ENCODE measurements at regions not wholly inside any gene's neighbourhood (a gene's known extent, or its start where the extent isn't known, plus 50 kb on each side); places are given as distances from the start of the nearest gene placed in this dataset.
"Not testable (repeated sequence)": the region's sequence is repeated elsewhere in the genome, so short reads cannot be mapped to it uniquely, and the experiment has no call there.

DNA sequence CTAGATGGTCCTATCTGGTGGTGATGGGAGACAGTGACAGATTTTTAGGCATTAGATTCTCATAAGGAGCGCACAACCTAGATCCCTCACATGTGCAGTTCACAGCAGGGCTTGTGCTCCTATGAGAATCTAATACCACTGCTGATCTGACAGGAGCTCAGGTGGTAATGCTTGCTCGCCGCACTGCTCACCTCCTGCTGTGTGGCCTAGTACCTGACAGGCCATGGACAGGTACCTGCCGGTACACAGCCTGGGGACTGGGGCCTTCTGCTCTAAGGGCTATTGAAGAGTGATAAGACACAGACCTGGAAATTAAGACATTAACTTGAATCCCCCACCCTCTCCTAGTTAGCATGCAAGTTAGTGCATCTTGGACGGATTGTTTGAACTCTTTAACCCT, 64.4 kb downstream of the KLRB1 start:
- not testable (repeated sequence) for H3K4me1 Mint-ChIP-seq (ENCODE audit: low read depth); H3K9me3 Mint-ChIP-seq; H3K27ac Mint-ChIP-seq; DNase-seq (ENCODE audit: low spot score); H3K4me3 Mint-ChIP-seq; H3K27me3 Mint-ChIP-seq (ENCODE audit: low read depth); H3K36me3 Mint-ChIP-seq (ENCODE audit: low read depth)

DNA sequence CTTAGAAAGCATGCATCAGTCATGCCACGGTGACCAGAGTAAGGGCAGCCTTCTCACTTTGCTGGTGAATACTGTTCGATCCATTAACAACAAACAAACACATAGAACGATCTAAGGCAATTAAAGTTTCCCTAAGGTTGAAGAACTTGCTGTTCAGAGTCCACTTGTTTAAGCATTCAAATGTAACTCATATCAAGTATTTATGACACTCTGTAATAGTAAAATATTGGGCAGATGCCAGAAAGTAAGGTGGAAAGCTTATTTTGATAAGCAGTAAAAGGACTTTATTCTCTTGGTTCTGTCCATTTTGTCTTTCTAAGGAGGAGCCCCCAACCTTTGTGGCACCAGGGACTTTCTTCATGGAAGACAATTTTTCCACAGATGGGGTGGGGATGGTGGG, 64.9 kb downstream of the KLRB1 start:
- DNase-seq (ENCODE audit: low spot score); H3K9me3 Mint-ChIP-seq; H3K4me3 Mint-ChIP-seq; H3K4me1 Mint-ChIP-seq (ENCODE audit: low read depth); H3K27ac Mint-ChIP-seq; H3K36me3 Mint-ChIP-seq (ENCODE audit: low read depth); H3K27me3 Mint-ChIP-seq (ENCODE audit: low read depth): not testable (repeated sequence)

DNA sequence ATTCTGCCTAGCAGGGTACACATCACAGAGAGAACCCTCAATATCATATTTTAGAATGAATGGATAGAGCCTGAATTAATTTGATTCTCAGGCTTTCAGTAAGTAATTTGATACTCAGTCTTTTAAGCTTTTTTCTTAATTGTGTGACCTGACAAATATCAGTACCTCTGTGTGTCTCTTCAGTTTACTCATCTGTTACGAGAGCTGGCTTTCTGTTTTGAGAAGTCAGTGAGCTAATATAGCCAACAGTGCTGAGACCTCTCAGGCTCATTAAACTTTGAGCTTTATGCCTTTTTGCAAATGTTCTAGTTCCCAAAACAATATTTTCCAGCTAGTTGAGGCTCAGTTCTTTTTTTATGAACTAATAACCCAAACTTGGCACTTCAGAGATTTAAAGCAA, 91.8 kb downstream of the KLRB1 start:
- not testable (repeated sequence) for DNase-seq (ENCODE audit: low spot score); H3K27me3 Mint-ChIP-seq (ENCODE audit: low read depth); H3K27ac Mint-ChIP-seq; H3K4me1 Mint-ChIP-seq (ENCODE audit: low read depth); H3K4me3 Mint-ChIP-seq; H3K36me3 Mint-ChIP-seq (ENCODE audit: low read depth); H3K9me3 Mint-ChIP-seq

DNA sequence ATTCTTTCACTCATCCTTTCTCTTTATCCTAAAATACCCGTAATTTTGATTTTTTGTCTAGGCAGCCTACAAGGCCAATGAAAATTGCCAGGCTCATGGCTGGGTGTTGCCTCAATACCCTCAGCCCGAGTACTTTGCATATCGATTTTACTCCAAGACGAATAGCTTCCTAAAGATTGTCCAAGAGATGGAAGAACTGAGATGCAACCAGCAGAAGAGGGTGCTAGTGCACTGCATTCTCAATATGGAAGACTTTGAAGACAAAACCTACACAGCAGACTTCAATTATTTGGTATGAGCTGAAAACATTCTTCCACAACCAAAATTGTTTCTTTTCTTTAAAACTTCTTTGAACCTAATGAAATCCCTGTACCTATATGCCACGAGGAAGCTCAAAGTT, 95.0 kb downstream of the KLRB1 start:
- H3K27me3 Mint-ChIP-seq (ENCODE audit: low read depth); H3K4me1 Mint-ChIP-seq (ENCODE audit: low read depth); H3K4me3 Mint-ChIP-seq; H3K27ac Mint-ChIP-seq; H3K36me3 Mint-ChIP-seq (ENCODE audit: low read depth); H3K9me3 Mint-ChIP-seq; DNase-seq (ENCODE audit: low spot score): not testable (repeated sequence)

DNA sequence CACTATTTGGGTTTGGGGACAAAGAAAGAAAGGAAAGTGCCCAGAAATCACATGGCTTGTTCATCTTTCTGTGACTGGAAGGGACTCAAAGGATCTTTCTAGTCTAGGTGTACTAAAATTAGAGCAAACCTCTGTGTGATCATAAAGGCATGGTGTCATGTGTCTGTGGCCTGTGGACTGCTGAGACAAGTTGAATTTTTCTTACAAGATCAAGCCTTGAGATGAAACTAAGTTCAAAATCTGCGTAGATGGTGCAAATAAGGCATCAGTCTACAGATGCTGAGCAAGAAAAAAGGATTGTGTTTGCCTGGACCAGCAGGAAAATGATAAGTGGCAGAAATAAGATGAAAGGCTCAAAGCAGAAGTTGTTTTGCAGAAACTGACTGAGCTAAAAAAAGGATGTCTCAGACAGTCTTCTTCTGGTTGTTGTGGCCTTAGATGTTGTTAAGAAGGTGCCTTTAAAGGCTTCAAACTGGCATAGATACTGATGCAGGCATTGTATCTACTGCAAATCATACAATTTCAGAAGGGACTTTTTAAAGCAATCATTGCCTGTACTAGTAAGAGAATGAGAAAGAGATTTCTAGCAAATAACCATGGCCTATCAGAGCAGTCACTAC, 97.2 kb downstream of the KLRB1 start:
- H3K9me3 Mint-ChIP-seq; H3K27me3 Mint-ChIP-seq (ENCODE audit: low read depth); H3K27ac Mint-ChIP-seq; H3K4me3 Mint-ChIP-seq; H3K4me1 Mint-ChIP-seq (ENCODE audit: low read depth); DNase-seq (ENCODE audit: low spot score); H3K36me3 Mint-ChIP-seq (ENCODE audit: low read depth): not testable (repeated sequence)

DNA sequence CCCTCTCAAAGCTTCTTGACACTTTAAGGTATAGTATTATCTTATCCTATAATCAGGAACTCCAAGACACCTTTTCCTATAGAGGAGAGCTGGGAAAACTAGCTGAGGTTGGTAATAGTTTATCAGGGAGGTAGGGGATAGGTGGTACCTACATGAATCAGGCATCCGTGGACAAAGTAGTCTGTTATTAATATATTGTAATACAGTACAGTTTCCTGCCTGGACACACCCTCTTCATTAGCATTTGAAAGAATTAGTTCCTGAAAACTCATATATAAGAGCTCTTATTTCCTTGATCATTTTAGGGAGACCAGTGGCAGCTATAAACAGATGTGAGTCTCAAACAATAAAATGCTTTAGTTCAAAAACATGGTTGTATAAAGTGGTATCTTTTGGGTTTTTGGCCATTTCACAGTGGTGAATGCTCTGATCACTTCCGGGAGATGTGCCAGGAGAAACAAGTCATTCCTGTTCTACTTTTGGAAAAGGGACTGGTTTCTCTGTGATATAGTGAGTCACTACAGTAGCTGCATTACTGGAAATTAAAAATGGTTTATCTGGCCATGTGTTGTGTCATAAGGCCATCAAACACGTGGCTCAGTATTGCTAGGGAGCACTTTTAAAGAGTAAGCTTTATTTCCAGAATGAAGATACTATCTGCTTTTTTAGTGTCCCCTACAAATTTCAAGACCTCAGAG, 98.1 kb downstream of the KLRB1 start:
- no peak for DNase-seq (ENCODE audit: low spot score)
- Mint-ChIP-seq H3K27me3 (ENCODE audit: low read depth) (no peaks in the 10 kb centered on the region), H3K4me3 (no peak overlapping the region), H3K36me3 (ENCODE audit: low read depth) (no peaks in the 10 kb centered on the region), H3K9me3 (no peaks in the 10 kb centered on the region), H3K27ac (no peak overlapping the region), H3K4me1 (ENCODE audit: low read depth) (peaks cover 2% of the 10 kb centered on the region)

DNA sequence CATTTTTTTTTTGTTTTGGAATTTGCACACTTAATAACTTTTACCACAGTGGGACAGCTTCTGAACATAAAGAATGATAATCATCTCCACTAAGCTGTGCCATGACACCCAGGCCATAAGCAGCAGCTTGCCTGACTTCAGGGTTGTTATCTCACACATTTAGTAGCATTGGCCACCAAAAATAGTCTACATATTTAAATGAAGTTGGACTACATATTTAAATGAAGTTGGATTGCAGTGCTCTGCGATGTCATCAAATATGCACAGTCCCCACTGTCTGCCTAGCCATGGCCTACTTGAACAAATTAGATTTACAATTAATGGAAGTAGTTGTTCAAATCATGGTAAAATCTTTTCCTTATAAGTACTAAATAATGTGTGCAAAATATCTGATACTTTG, 101.0 kb downstream of the KLRB1 start:
- Mint-ChIP-seq H3K27ac (no peak overlapping the region), H3K36me3 (ENCODE audit: low read depth) (no peaks in the 10 kb centered on the region), H3K27me3 (ENCODE audit: low read depth) (no peaks in the 10 kb centered on the region), H3K9me3 (no peaks in the 10 kb centered on the region), H3K4me3 (no peak overlapping the region), H3K4me1 (ENCODE audit: low read depth) (peaks cover 2% of the 10 kb centered on the region)
- DNase-seq (ENCODE audit: low spot score), result no peak

DNA sequence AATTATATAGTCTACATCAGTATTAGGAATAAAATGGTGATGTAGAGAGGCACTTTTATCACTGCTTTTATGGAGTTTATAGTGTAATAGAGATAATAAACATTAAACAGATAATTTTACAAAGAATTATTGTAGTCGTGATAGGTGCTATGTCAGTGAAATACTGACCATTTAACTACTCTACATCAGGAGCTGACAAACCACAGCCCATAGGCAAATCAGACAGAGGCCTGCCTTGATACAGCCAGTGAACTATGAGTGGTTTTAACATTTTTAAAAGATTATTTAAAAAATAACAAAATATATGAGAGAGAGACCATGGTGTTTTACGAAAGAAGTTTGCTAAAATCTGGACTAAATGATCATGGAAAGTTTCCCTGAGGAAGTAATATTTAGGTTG, 104.3 kb downstream of the KLRB1 start:
- H3K27ac Mint-ChIP-seq; H3K9me3 Mint-ChIP-seq; H3K27me3 Mint-ChIP-seq (ENCODE audit: low read depth); DNase-seq (ENCODE audit: low spot score); H3K36me3 Mint-ChIP-seq (ENCODE audit: low read depth); H3K4me3 Mint-ChIP-seq; H3K4me1 Mint-ChIP-seq (ENCODE audit: low read depth): not testable (repeated sequence)

DNA sequence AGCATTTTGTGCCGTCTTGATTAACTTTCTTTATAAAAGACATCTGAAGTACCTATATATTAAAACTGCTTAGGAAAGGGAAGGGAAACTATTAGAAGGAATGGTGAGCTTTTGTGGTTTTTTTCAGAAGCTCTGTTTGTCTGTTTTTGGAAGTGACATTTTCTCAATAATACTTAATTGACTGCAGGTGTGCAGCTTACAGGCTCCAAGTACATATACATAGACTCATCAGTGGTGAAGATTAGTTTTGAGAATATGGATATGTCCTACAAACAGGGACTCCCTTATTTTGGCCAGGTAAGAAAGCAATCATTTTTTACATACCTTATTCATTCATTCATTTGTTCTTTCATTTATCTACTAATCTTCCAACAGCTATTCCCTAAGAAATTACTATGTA, 104.9 kb downstream of the KLRB1 start:
- not testable (repeated sequence) for H3K4me3 Mint-ChIP-seq; H3K27ac Mint-ChIP-seq; H3K36me3 Mint-ChIP-seq (ENCODE audit: low read depth); DNase-seq (ENCODE audit: low spot score); H3K9me3 Mint-ChIP-seq; H3K4me1 Mint-ChIP-seq (ENCODE audit: low read depth); H3K27me3 Mint-ChIP-seq (ENCODE audit: low read depth)

DNA sequence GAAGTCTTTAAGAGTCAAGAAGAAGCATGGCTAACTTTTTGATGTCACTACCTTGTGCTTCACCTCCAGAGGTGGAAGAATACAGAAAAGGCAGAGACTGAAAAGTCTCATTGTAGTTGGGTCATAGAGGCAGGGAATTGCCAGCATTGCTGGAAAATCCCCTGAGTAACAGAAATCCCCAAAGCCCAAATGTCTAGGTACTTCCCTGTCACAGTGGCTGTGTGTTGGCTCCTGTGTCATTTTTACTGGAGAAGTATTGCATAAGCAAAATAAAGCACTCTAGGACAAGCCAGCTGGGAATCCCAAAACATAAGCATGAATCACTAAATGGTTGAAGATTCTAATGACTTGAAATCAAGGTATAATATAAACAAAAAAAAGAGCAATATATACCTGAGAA, 114.4 kb downstream of the KLRB1 start:
- not testable (repeated sequence) for H3K27me3 Mint-ChIP-seq (ENCODE audit: low read depth); H3K9me3 Mint-ChIP-seq; H3K4me3 Mint-ChIP-seq; DNase-seq (ENCODE audit: low spot score); H3K4me1 Mint-ChIP-seq (ENCODE audit: low read depth); H3K27ac Mint-ChIP-seq; H3K36me3 Mint-ChIP-seq (ENCODE audit: low read depth)

DNA sequence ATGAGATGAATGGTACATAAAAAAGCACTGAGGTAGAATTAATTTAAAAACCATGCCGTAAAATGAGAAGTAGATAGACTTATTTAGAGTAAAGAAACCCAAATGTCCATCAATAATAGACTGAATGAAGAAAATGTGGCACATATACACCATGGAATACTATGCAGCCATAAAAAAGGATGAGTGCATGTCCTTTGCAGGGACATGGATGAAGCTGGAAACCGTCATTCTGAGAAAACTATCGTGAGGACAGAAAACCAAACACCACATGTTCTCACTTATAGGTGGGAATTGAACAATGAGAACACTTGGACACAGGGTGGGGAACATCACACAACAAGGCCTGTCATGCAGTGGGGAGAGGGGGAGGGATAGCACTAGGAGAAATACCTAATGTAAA, 126.4 kb downstream of the KLRB1 start:
- DNase-seq (ENCODE audit: low spot score); H3K4me3 Mint-ChIP-seq; H3K4me1 Mint-ChIP-seq (ENCODE audit: low read depth); H3K27ac Mint-ChIP-seq; H3K9me3 Mint-ChIP-seq; H3K36me3 Mint-ChIP-seq (ENCODE audit: low read depth): not testable (repeated sequence)
- H3K27me3 Mint-ChIP-seq (ENCODE audit: low read depth), result peaks cover 11% of the 10 kb centered on the region

DNA sequence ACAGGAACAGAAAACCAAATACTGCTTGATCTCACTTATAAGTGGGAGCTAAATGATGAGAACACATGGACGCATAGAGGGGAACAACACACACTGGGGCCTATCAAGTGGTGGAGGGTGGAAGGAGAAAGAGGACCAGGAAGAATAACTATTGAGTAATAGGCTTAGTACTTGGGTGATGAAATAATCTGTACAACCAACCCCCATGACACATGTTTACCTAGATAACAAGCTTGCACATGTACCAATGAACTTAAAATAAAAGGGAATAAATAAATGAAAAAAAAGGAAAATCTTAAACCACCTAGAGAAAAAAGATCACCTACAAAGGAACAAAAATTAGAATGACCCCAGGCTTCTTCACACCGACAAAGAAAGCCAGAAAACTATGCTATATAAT, 133.5 kb downstream of the KLRB1 start:
- not testable (repeated sequence) for H3K27ac Mint-ChIP-seq; H3K36me3 Mint-ChIP-seq (ENCODE audit: low read depth); H3K9me3 Mint-ChIP-seq; DNase-seq (ENCODE audit: low spot score); H3K4me3 Mint-ChIP-seq
- peaks cover 13% of the 10 kb centered on the region for H3K27me3 Mint-ChIP-seq (ENCODE audit: low read depth)
- H3K4me1 Mint-ChIP-seq (ENCODE audit: low read depth), result peaks cover 11% of the 10 kb centered on the region

DNA sequence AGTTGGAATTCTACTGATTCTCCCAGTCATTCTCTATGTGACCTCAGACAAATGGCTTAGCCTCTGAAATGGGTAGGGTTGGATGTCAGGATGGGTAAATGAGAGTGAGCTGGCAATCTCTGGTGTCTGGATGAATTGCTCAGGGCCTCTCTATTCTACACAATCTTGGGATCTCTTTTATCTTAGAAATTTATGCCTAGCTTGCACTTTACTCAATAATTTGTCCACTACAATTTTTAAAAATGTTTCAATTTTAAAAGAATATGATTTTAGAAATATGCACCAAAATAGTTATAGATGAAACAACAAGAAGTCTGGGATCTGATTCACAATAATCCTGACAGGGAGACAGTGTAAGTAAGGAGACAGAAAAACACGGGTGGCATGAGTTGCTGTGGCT, 134.1 kb downstream of the KLRB1 start:
- H3K27ac Mint-ChIP-seq; H3K36me3 Mint-ChIP-seq (ENCODE audit: low read depth); DNase-seq (ENCODE audit: low spot score); H3K4me3 Mint-ChIP-seq; H3K9me3 Mint-ChIP-seq: not testable (repeated sequence)
- peaks cover 10% of the 10 kb centered on the region for H3K27me3 Mint-ChIP-seq (ENCODE audit: low read depth)
- peaks cover 11% of the 10 kb centered on the region for H3K4me1 Mint-ChIP-seq (ENCODE audit: low read depth)

DNA sequence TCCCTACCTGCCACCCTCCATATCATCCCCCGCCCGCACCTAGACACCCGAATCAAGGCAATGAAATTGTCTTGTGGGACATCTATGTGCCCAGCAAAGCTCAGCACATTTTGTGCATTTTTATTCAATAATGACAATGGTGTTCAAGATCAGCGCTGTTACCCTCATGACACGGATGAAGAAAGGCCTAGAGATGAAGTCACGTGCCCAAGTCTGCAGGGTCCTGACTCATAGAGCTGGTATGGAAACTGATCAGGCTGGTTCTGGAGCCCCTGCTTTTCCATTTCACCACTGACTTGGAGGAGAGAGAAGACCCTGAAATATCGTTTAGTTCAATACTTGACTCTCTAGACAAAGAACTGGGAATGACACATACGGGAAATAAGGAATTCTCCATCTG, 136.2 kb downstream of the KLRB1 start:
- not testable (repeated sequence) for DNase-seq (ENCODE audit: low spot score); H3K4me3 Mint-ChIP-seq; H3K9me3 Mint-ChIP-seq; H3K27ac Mint-ChIP-seq; H3K36me3 Mint-ChIP-seq (ENCODE audit: low read depth); H3K27me3 Mint-ChIP-seq (ENCODE audit: low read depth)
- H3K4me1 Mint-ChIP-seq (ENCODE audit: low read depth), result peaks cover 11% of the 10 kb centered on the region

DNA sequence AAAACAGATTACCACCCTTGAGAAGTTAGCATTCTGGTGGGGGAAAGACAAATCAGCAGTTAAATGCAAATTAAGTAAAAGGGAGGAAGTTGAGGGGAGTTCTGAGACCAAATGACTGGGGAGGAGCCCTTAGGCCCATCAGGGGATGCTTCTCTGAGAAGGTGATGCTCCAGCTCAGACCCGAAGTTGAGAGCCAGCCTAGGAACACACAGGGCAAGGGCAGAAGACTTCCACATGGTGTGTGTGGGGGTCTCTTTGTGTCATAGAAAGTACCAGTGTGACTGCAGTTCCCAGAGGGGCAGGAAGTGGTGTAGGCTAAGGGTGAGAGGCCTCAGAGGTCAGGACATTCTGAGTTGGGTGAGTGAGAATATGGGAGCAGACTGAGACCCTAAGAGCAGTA, 137.3 kb downstream of the KLRB1 start:
- H3K4me3 Mint-ChIP-seq; H3K9me3 Mint-ChIP-seq; H3K36me3 Mint-ChIP-seq (ENCODE audit: low read depth); H3K27ac Mint-ChIP-seq; H3K27me3 Mint-ChIP-seq (ENCODE audit: low read depth); DNase-seq (ENCODE audit: low spot score): not testable (repeated sequence)
- peaks cover 11% of the 10 kb centered on the region for H3K4me1 Mint-ChIP-seq (ENCODE audit: low read depth)

Measured in T-helper 2 cell treated with Interferon-gamma antibody and Interleukin-4, amounts not matched to agents 5 μg/mL and 100 μg/mL, for 36 hours (primary cell).